Fibroblast of pulmonary artery (primary cell): ENCODE measurements at regions not wholly inside any gene's neighbourhood (a gene's known extent, or its start where the extent isn't known, plus 50 kb on each side); places are given as distances from the start of the nearest gene placed in this dataset.

ENCODE experiments used
- DNase-seq: peaks from one replicate; pipeline ENCODE4 v3.0.0-alpha.2; 2010; ENCODE audit warnings: low read depth
- H3K4me3 ChIP-seq: replicated peaks from 2 replicates; pipeline ENCODE4 v1.5.1; 2011; ENCODE audit warnings: low read depth, mild to moderate bottlenecking, control low read depth, low read length, moderate library complexity
- TF ChIP-seq, protein P1 (sequence below): IDR thresholded peaks from 2 replicates; pipeline ENCODE4 v1.5.1; 2011; ENCODE audit warnings: mild to moderate bottlenecking, control low read depth, low read length, inconsistent platforms; ENCODE audit errors: missing control alignments

DNA sequence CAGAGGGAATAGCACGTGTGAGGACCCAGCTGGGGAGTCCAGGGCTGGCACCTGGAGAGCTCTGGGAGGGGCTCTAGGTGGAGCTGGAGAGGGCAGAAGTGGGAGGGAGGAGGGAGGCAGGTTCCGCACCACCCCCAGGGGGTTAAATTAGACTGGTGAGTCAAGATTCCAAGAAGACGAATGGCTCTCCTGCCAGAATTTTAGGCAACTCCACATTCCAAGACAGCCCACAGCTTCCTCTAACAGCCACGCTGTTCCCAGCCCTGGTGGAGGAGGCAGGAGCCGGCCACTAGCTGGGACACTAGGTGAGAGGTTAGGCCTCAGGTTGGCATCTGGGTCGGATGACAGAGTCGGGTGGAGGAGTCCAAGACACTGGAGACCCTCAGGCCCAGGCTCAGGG, 60.2 kb downstream of the TFAP2C start:
- TF ChIP-seq, protein P1, sequence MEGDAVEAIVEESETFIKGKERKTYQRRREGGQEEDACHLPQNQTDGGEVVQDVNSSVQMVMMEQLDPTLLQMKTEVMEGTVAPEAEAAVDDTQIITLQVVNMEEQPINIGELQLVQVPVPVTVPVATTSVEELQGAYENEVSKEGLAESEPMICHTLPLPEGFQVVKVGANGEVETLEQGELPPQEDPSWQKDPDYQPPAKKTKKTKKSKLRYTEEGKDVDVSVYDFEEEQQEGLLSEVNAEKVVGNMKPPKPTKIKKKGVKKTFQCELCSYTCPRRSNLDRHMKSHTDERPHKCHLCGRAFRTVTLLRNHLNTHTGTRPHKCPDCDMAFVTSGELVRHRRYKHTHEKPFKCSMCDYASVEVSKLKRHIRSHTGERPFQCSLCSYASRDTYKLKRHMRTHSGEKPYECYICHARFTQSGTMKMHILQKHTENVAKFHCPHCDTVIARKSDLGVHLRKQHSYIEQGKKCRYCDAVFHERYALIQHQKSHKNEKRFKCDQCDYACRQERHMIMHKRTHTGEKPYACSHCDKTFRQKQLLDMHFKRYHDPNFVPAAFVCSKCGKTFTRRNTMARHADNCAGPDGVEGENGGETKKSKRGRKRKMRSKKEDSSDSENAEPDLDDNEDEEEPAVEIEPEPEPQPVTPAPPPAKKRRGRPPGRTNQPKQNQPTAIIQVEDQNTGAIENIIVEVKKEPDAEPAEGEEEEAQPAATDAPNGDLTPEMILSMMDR, result no peak
- peak; percentile 65 for DNase-seq
- H3K4me3 ChIP-seq, result no peak overlapping the region

DNA sequence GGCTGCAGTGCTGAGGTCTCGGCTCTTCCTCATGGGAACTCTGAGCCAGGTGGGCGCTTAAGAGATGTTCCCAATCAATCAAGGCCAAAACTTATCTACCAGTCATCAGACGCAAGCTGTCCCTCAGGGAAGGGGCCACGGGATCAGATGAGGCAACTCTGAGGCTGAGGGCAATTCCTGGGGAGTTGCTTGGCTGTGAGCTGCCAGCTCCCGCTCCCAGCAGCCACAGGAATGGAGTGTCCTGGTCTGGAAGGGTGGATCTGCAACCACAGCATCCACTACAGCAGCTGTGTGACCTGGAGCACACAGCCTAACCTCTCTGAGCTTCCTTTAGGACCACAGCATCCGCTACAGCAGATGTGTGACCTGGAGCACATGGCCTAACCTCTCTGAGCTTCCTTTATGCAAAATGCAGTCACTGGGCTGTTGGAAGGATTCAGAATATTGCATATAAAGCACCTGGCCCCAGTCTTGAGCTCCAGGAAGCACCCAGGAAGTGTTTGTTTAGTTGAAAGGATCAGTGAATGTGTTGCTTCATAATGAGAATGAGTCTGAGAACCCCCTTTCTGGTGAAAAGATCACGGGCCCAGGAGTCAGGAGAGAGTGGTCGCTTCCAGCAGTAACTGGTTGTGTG, 60.9 kb downstream of the TFAP2C start:
- H3K4me3 ChIP-seq, result no peak overlapping the region
- TF ChIP-seq, protein P1, result no peak
- peak; percentile 11 for DNase-seq

- DNase-seq, result no peak
These were observed 61.5 kb downstream of the TFAP2C start for GRCh38 chr20:56690531-56691175.

GRCh38 chr20:56691325-56691998, 62.4 kb downstream of the TFAP2C start:
- no peak overlapping the region for H3K4me3 ChIP-seq
- TF ChIP-seq, protein P1, result no peak
- no peak for DNase-seq

More at GRCh38 chr20:56690531-56691175, 61.5 kb downstream of the TFAP2C start:
- H3K4me3 ChIP-seq, result no peak overlapping the region
- TF ChIP-seq, protein P1, result no peak

DNA sequence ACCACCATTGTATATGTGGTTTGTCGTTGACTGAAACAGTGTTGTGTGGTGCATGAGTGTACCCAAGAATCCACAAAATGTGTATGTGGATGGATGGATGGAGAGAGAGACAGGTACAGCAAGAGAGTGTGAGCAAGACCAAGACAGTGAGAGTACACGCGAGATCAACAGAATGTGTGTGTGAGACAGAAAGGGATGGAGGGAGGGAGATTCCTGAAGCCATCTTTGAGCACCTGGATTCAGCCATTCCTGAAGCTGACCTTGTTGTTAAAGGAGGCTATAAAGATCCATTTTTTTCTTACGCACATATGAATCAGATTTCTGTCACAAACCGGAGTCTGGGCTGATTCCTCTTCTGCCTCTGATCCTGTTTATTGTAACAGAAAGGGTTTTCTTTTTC, 64.1 kb downstream of the TFAP2C start:
- DNase-seq, result no peak
- TF ChIP-seq, protein P1, result no peak
- H3K4me3 ChIP-seq, result no peak overlapping the region

- TF ChIP-seq, protein P1, result no peak
These were observed 68.4 kb downstream of the TFAP2C start for GRCh38 chr20:56697476-56697875.

More at GRCh38 chr20:56697476-56697875, 68.4 kb downstream of the TFAP2C start:
- H3K4me3 ChIP-seq, result no peak overlapping the region
- no peak for DNase-seq
